ENCODE measurements at regions not wholly inside any gene's neighbourhood (a gene's known extent, or its start where the extent isn't known, plus 50 kb on each side); places are given as distances from the start of the nearest gene placed in this dataset.
"Not testable (repeated sequence)": the region's sequence is repeated elsewhere in the genome, so short reads cannot be mapped to it uniquely, and the experiment has no call there.

- no peak for DNase-seq (ENCODE audit: low read depth in 2 of 2)
Measured at GRCh38 chr3:194036842-194037241, 99.1 kb upstream of the HES1 start.

- not testable (repeated sequence) for DNase-seq (ENCODE audit: low read depth in 2 of 2)
Measured at GRCh38 chr3:194038346-194038745, 97.6 kb upstream of the HES1 start.

GRCh38 chr3:194038960-194039359 is 97.0 kb upstream of the HES1 start:
- DNase-seq (ENCODE audit: low read depth in 2 of 2) = no peak

- DNase-seq (ENCODE audit: low read depth in 2 of 2) = no peak
Measured at GRCh38 chr3:194040516-194041273, 95.3 kb upstream of the HES1 start.

DNA sequence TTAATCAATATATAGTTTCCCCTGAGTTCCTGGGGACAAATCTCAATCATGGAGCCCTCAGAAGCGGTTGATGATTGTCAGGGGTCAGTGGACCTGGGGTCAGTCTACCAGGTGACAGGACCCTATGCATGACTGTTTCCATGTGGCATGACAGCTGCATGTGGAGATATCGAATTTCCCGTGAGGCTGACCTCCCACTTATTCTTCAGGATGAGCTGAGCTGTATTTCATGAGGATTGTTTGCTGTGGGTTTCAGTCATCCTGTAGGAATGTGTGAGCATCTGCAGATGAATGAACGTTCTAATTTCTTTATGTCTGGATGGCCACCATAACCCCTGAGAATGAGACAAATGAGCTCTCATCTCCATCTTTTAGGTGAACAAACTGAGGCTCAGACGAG is 93.0 kb upstream of the HES1 start:
- DNase-seq (ENCODE audit: low read depth in 2 of 2) = peak; percentile 74 to 77

DNA sequence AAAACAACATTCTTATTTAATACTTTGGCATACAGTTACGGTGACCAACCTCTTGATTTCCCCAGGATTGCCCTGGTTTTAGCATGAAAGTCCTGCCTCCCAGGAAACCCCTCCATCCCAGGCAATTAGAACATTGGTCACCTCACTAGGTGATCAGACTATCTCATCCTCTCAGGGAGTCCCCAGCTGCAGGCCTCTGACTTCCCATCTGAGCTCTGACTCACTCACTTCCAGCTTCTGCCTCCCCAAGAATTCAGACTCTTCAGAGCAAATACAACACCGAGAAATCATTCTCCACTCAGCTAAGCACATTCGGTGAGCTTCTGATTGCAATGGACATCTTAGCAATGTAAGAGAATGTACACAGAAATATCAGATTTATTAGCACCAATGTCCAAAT is 92.4 kb upstream of the HES1 start:
- peak; percentile 40 to 50 for DNase-seq (ENCODE audit: low read depth in 2 of 2)

- no peak for DNase-seq (ENCODE audit: low read depth in 2 of 2)
Measured at GRCh38 chr3:194045289-194045688, 90.7 kb upstream of the HES1 start.

GRCh38 chr3:194045919-194046318 is 90.0 kb upstream of the HES1 start:
- DNase-seq (ENCODE audit: low read depth in 2 of 2) = no peak

DNA sequence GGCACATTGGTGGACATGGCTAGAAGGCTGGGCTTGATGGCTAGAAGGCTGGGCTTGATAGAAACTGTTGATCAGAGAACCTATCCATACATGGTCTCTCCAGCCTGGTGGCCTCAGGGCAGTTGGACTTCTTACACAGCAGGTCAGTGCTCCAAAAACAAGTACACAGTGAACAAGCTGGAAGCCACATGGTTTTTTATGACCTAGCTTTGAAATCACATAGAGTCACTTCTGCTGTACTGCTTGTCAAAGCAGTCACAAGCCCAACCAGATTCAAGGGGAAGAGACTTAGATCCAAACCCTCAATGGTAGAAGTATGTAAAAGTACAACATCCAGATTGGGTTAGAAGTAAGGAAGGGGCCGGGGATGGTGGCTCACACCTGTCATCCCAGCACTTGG is 89.4 kb upstream of the HES1 start:
- DNase-seq (ENCODE audit: low read depth in 2 of 2) = no peak

- DNase-seq (ENCODE audit: low read depth in 2 of 2) = no peak
Measured at GRCh38 chr3:194046995-194047645, 88.8 kb upstream of the HES1 start.

DNA sequence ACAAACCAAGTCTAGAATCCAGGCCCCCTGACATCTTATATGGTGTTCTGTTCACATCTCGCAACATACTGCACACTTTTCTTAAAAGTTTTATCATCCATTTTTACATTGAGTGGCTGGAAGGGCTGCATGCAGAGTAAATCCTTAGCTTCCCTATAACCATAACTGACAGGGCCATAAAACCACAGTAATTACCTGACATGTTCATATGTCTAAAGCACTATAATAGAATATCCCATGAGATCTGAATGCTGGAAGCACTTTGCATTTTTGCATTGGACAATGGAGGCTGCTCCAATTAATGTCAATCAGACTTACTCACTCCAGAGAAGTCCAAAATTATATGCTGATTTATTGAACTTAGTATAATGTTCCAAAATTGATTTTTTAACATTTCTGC is 86.6 kb upstream of the HES1 start:
- DNase-seq (ENCODE audit: low read depth in 2 of 2) = no peak

DNA sequence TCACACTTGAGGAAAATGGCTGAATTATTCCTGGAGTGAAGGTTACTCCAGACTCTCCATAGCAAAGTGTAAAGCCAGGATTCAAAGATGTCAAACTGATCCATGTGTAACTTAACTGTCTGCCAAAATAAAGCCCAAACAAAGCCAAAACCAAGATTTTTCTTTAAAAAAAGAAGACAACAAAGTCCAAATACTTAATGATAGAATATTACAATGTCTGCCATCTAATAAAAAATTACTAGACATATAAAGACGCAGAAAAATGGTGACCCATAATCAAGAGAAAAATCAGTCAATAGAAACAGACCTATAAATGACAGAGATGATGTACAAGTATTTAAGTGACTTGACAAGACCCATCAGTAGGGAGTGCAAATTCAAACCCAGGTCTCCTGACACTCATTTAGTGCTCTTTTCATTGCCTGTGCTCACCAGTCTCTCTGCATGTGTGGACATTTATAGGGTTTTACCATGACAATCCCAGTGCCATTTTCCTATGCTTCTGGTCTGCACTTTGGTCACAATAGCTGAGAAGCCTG is 85.1 kb upstream of the HES1 start:
- no peak for DNase-seq (ENCODE audit: low read depth in 2 of 2)

GRCh38 chr3:194051366-194052149 is 84.4 kb upstream of the HES1 start:
- DNase-seq (ENCODE audit: low read depth in 2 of 2) = no peak

DNA sequence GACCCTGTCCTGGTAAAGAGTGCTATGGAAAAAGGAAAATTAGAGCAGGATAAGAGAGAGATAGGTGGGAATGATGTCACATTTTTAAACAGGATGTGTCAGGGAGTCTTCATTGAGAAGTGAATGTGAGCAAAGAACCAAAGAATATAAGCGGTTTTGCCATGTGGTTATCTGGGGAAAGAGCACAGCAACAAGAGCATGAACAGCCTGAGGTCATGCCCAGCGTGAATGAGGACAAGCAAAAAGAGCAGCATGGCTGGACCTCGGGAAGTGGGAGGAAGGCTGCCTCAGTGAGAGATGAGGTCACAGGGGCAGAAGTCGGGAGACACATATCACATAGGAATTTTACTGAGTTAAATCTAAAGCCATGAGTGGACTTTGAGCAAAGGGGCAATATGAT is 82.8 kb upstream of the HES1 start:
- no peak for DNase-seq (ENCODE audit: low read depth in 2 of 2)

DNA sequence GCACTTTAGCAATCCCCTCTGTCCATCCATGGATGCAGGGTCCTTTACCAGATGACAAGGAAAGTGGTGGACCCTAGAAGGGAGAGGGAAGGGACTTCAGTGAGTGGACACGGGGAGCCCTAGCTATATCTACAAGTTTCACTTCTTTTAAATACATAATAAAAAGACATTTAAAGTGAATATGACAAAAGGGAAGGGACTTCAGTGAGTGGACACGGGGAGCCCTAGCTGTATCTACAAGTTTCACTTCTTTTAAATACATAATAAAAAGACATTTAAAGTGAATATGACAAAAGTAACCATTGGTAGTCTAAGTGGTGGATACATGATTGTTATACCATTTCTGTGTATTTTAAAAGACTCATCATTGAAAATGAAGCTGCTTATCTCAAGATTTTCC is 81.9 kb upstream of the HES1 start:
- DNase-seq (ENCODE audit: low read depth in 2 of 2) = no peak

GRCh38 chr3:194054540-194054939 is 81.4 kb upstream of the HES1 start:
- DNase-seq (ENCODE audit: low read depth in 2 of 2) = no peak

GRCh38 chr3:194054961-194055360 is 81.0 kb upstream of the HES1 start:
- no peak for DNase-seq (ENCODE audit: low read depth in 2 of 2)

- DNase-seq (ENCODE audit: low read depth in 2 of 2) = not testable (repeated sequence)
Measured at GRCh38 chr3:194056323-194056722, 79.6 kb upstream of the HES1 start.

DNA sequence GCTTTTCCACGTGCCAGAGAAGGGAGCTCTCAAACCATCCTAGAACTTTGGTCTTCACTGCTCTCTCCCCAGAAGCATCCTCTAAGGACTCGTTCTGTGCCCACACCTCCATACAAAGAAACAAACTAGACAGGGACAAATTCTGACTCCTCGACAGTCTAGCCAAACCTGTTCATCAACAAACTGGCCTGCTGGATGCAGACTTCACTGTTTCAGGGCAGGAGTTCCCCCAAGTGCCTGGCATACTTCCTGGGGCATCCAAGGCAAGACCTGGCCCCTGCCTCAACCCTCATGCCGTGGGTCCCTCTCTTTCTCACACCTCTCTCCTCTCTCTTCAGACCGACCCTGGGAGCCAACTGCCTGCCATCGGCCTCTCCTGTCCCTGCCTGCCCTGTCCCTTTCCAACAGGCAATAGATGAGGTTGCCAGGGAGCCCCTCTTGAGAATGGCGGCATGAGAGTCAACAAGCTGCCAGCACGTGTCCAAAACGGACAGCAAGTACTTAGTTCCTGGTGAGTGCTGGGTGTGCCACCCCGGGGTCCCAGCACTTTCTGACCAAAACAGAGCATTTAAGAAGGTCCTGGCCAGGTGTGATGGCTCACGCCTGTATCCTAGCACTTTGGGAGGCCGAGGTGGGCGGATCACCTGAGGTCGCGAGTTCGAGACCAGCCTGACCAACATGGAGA is 79.1 kb upstream of the HES1 start:
- DNase-seq (ENCODE audit: low read depth in 2 of 2) = no peak

DNA sequence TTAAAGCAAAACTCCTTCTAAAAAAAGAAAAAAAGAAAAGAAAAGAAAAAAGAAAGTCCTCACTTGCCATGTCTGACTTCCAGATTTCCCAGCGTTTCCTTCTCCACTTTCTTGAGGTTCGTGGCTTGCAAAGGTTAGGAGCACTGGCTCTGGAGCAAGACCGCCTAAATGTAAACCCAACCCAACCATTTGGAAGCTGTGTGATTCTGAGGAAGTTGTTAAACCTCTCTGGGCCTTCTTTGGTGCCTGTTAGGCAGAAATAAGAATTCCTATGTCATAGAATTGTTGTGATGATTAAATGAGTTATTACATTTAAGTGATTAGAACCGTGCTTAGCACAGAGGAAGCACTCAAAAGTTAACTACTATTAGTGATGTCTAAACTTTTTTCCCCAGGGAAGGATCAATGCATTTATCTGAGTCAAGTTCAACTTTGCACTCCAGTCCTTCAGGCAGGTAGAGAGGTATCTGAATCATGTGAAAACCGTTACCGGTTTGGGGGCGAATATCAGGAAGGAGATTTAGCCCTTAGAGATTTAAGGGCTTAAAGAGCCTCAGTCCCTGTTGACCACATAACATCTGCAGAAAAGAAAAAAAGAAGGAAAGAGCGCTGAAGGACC is 78.3 kb upstream of the HES1 start:
- no peak for DNase-seq (ENCODE audit: low read depth in 2 of 2)

DNA sequence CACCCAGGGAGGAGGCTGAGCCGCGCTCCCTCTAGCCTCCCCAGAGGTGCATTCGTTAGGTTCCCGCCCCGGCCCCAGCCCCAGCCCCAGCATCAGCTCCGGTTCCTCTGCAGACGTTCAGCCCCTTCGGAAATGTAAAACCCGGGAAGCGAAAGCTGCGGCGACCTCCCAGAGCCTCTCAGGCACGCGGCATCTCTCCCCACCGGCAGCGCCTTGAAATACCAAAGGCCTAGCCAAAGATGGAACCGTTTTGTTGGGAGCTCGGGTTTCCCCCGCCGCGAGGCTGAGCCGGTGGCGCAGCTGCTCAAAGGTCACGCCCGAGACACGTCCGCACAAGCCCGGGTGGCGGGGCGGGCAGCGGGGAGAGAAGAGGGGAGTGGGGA is 77.8 kb upstream of the HES1 start:
- DNase-seq (ENCODE audit: low read depth in 2 of 2) = peak in 1 of 2 experiments; percentile 25

DNA sequence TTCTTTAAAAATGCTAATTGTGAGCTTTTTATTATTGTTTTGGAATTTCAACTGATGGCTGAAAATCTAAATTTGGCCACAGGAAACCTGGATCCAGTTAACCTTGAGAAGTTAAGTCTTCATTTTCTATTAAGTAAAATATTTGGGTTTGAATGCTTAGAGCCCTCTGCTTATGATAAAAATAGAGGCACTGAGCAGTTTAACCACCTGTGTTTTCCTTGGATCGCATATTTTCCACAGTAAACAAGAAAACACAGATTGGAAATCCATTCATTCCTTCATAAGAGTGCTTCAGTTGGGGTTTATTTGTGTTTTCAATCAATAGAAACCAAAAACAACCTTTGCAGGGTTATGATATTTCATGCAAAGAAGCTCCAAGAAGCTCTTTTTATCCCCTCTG is 77.2 kb upstream of the HES1 start:
- DNase-seq (ENCODE audit: low read depth in 2 of 2) = no peak

Measured in fibroblast of skin of left quadriceps (primary cell).